ENCODE measurements at regions not wholly inside any gene's neighbourhood (a gene's known extent, or its start where the extent isn't known, plus 50 kb on each side); places are given as distances from the start of the nearest gene placed in this dataset.
"Not testable (repeated sequence)": the region's sequence is repeated elsewhere in the genome, so short reads cannot be mapped to it uniquely, and the experiment has no call there.

DNA sequence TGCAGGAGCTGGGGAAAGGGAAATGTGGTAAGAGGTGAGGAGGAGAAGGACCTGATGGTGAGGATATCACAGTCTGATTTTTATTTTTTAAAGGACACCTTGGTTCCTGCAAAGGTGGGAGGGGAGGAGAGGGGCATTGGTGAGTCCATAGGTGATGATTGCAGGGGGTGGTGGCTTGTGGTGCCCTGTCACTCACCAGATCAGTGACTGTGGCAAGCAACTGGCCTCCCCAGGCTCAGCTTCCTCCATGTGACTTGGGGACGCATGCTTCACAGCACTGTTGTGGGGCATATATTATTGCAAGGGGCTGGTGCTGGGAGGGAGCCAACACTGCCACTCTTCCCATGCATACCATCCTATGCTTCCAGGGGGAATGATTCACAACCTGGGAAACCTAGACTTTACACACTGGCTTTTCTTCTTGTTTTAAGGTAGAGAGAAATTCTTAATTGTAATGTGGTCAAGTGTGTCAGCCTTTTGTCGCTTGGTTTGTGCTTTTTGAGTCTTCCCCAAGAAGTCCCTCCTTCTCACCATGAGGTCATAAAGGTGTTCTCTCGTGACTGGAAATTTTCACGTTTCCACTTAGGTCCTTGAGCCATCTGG, 106.8 kb upstream of the PLGLB2 start:
- DNase-seq (ENCODE audit: low read depth): not testable (repeated sequence)

DNA sequence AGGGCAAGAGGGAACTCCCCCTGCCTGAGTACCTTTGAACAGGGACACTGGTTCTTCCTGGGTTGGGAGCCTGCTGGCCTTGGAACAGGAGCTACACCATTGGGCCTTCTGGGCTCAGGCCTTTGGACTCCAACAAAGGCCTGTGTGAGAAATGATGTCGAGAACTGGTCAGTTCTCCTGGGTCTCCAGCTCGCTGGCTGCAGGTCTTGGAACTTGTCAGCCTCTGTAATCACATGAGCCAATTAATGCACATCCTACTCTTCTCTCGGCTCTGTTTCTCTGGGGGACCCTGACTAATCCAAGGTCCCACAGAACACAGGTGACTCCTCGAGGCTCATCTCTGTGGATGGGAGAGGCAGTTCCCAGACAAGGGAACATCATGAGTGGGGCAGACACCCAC, 104.7 kb upstream of the PLGLB2 start:
- not testable (repeated sequence) for DNase-seq (ENCODE audit: low read depth)

- peak; percentile 14 for DNase-seq (ENCODE audit: low read depth)
Measured at GRCh38 chr2:87647737-87648498, 100.0 kb upstream of the PLGLB2 start.

GRCh38 chr2:87648815-87649214, 99.1 kb upstream of the PLGLB2 start:
- not testable (repeated sequence) for DNase-seq (ENCODE audit: low read depth)

- DNase-seq (ENCODE audit: low read depth): not testable (repeated sequence)
Measured at GRCh38 chr2:87649871-87650270, 98.0 kb upstream of the PLGLB2 start.

DNA sequence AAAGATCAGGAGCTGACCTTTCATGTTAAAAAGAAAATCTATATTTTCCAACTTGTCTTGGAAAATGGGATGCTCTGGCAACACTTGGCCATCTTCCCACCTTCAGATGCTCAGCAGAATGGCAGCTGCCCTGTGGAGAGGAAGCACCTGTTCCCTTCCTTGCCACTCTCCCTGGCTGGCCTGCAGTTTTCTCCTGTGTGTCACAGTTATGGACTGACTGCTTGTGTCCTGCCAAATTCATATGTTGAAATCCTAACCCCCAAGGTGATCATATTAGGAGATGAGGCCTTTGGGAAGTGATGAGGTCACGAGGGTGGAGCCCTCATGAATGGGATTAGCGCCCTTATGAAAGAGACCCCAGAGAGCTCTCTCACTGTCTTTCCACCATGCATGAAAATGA, 97.0 kb upstream of the PLGLB2 start:
- not testable (repeated sequence) for DNase-seq (ENCODE audit: low read depth)

DNA sequence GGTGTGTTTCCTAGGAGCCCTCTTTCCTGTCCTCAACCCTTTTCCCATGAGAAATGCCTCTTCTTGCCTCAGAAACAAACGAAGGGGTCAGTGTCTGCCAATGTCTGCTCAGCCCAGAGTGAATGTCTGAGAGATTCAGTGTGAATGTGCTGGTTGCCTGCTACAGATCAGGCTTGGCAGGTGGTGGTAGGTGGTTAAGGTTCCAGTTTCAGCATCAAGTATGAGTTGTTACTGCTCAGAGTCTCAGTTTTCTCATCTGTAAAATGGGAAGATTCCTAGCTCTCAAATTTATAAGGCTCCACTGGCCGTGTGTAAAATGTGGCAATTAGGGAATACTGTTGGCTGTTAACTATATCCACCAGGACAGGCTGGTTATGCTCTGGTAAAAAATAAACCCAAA, 96.3 kb upstream of the PLGLB2 start:
- DNase-seq (ENCODE audit: low read depth): not testable (repeated sequence)

DNA sequence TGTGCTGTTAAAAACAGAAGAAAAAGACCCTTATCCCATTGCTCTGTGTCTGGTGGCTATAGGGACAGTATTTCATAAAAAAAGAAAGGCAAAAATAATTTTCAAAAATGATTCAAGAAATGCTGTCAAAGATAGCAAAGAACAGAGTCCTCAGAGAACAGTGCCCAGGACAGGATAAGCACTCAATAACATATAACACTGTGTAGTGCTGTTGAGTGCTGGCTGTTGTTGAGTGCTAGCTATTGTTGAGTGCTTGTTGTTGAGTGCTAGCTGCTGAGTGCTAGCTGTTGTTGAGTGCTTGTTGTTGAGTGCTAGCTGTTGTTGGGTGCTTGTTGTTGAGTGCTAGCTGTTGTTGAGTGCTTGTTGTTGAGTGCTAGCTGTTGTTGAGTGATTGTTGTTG, 94.5 kb upstream of the PLGLB2 start:
- not testable (repeated sequence) for DNase-seq (ENCODE audit: low read depth)

DNA sequence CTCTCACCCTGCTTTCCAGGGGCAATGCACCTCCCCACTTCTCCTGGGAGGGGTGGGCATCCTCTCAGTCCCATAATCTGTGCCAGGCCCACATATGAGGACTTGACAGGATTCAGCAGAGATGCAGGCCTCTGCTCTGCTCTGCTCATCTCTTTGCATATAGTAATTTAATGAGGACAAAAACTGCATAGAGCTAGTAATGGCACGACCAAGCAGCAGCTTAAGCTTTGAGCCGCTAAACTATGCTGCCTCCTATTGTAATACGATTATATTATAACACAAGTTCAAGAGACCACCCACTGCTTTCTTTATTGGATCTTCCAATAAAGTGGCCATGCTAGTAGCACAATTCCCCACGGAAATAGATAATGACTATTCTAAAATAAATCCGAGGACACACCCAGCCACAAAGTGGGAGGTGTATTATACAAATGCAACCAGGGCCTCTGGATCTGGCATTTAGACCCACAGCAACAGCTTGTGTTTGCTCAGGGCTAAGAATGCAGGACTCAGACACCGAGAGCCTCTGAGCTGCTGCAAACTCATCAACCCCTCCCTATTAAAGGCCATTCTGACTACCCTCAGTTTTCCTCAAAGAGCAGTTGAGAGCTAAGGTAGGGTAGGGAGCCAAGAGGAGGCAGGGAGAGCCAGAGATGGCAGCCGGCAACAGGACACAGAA, 93.6 kb upstream of the PLGLB2 start:
- DNase-seq (ENCODE audit: low read depth): not testable (repeated sequence)

DNA sequence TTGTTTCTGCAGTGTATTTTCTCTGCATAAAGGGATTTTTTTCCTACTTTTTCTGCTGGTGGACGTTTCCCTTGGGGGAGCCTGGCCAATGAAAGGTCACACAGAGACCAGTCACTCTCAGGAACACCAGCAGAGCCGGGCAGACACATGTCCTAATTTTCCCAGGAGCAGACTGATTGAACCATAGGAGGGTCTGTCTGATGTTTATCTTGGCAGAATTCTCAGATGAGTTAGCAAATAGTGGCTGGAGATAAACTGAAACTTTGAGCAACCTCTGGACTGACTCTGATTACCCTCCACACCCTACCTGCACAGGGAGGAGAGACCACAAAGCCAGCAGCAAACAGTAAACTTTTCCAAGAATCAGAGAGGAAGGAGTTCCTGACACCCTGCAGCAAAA, 90.0 kb upstream of the PLGLB2 start:
- DNase-seq (ENCODE audit: low read depth): not testable (repeated sequence)

GRCh38 chr2:87658357-87658756, 89.5 kb upstream of the PLGLB2 start:
- not testable (repeated sequence) for DNase-seq (ENCODE audit: low read depth)

- DNase-seq (ENCODE audit: low read depth): not testable (repeated sequence)
Measured at GRCh38 chr2:87658976-87659375, 88.9 kb upstream of the PLGLB2 start.

DNA sequence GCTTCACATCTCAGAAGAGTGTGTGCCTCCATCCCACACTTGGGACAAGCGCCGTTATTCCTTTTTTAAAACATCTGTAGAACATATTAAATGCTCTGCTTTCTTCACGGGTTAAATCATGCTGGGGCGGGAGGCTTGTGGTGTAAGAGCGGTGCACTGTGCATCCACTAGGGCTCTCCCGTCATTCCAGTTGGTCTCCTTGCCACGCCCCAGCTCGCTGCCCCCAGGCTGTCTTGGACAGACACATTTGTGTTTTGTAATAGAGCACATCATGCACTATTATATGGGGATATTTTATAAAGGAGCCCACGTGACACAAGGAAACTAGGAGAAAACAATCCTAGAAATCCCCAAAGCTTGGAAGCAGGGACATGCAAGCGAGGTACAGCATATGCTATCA, 87.7 kb upstream of the PLGLB2 start:
- DNase-seq (ENCODE audit: low read depth): peak; percentile 72

DNA sequence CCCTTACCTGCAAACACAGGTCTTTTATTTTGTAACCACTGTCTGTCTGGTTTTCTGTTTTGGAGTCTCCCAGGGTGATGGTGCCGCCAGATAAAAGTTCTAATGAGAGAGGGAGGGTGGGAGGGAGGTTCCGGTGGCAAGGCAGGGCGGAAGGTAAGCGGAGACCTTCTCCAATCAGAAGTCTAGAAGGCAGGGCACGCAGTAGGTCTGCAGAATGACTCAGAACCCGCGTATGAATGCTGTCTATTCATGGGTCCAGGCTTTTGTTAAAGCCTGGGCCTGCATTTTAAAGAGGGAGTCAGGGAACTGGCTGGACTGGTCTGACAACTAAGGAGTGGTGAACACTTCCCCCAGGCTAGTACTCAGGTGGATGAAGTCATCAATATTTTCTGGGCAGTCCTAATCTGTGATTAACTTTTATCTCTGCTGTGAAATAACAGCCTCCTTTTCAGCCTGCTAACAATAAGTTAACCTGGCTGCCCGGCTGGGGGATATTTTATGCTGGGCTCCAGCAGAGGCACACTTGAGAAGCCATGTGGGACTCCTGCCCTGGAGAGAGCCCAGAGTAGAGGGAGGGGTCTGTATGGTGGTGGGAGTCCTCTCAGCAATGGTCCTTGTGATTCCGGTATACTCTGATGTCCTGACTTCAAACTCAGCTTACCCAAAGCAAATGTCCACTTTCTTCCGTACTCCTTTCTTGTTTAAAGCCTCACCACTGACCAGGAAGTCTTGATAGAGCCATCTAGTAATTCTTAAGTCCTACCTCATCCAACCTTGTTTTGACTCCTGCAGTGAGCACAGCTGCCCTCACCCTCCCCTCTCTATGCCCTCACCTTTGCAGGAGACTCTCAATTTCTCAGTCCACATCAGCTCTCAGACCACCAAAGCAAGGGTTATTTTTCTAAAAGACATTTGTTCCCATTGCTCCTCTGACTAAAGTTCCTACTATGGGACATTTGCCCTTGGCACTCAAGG, 85.3 kb upstream of the PLGLB2 start:
- DNase-seq (ENCODE audit: low read depth): not testable (repeated sequence)

DNA sequence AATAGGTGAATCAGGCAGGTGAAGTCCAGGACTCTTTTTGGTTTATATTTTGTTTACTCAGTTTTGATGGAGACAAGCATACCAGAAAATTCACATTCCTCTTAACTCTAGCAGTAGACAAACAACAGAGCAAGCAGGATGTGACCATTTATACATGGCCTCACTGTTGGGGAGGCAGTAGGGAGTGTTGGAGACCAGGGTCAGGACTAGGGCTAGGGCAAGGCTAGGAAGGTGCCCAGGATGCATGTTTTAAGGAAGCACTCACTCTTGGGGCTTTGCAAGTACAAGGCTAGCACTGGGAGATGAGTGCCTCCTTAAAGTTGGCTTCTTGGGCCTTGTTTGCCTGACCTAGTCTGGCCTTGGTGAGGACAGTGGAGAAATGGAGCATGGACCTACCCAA, 84.5 kb upstream of the PLGLB2 start:
- DNase-seq (ENCODE audit: low read depth): not testable (repeated sequence)

- not testable (repeated sequence) for DNase-seq (ENCODE audit: low read depth)
Measured at GRCh38 chr2:87667027-87667426, 80.9 kb upstream of the PLGLB2 start.

- not testable (repeated sequence) for DNase-seq (ENCODE audit: low read depth)
Measured at GRCh38 chr2:87668361-87668760, 79.5 kb upstream of the PLGLB2 start.

GRCh38 chr2:87669633-87670231, 78.2 kb upstream of the PLGLB2 start:
- not testable (repeated sequence) for DNase-seq (ENCODE audit: low read depth)

DNA sequence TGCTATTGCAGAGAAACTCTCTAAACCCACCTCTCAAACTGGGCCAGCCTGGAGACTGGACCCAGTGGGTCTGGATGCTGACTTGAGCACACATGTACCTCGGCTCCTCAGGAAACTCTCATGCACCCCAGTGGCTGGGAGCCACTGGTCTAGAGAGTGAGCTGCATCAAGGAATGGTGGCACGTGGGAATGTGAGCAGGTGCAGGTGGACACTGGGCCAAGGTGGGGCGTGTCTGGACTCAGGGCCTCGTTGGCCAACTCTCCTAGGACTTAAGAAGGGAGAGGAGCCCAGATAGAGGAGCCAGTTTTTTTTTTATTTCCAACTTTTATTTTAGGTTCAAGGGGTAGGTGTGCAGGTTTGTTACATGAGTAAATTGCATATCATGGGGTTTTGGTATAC, 75.5 kb upstream of the PLGLB2 start:
- not testable (repeated sequence) for DNase-seq (ENCODE audit: low read depth)

- not testable (repeated sequence) for DNase-seq (ENCODE audit: low read depth)
Measured at GRCh38 chr2:87674729-87675128, 73.2 kb upstream of the PLGLB2 start.

DNA sequence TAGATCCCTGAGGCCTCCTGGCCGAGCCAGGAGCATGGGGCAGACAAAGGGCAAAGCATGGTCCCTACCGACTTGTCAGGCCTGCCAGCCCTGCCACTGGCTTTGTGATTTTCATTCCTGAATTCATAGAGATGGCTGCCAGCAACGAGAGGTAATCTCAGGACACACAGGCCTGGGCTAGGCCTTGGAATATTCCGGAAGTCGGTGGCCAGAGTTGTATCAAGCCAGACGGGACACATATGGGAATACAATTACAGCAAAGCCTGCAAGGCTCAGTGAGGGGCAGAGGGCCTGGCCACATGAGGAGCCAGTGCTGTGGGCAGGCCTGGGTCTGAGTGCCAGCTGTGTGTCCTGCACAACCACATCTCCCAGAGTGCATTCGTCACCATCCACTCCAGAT, 72.4 kb upstream of the PLGLB2 start:
- DNase-seq (ENCODE audit: low read depth): peak; percentile 77

All from RPMI7951 (cell line).